IPS-18a (cell line): ENCODE measurements at regions not wholly inside any gene's neighbourhood (a gene's known extent, or its start where the extent isn't known, plus 50 kb on each side); places are given as distances from the start of the nearest gene placed in this dataset.
A peak's percentile ranks its signal among the peaks of the same experiment; 100 is the strongest.
"Not testable (repeated sequence)": the region's sequence is repeated elsewhere in the genome, so short reads cannot be mapped to it uniquely, and the experiment has no call there.

Source experiments
- H3K27ac ChIP-seq: one replicate; pipeline ENCODE4 v1.5.1; 2013; ENCODE audit warnings: low read length
- H3K27me3 ChIP-seq: one replicate; pipeline ENCODE4 v1.6.1; 2013; ENCODE audit warnings: mild to moderate bottlenecking, low read length; ENCODE audit not compliant: control insufficient read depth, insufficient read depth
- H3K36me3 ChIP-seq: one replicate; pipeline ENCODE4 v1.6.1; 2013; ENCODE audit warnings: low read depth, low read length; ENCODE audit not compliant: control insufficient read depth
- H3K4me1 ChIP-seq: one replicate; pipeline ENCODE4 v1.6.1; 2013; ENCODE audit warnings: low read depth, low read length; ENCODE audit not compliant: control insufficient read depth
- H3K4me3 ChIP-seq: one replicate; pipeline ENCODE4 v1.5.1; 2013; ENCODE audit warnings: low read length
- H3K9ac ChIP-seq: one replicate; pipeline ENCODE4 v1.6.1; 2013; ENCODE audit warnings: mild to moderate bottlenecking, low read length, moderate library complexity
- H3K9me3 ChIP-seq: one replicate; pipeline ENCODE4 v1.6.1; 2013; ENCODE audit warnings: low read depth, low read length; ENCODE audit not compliant: control insufficient read depth

DNA sequence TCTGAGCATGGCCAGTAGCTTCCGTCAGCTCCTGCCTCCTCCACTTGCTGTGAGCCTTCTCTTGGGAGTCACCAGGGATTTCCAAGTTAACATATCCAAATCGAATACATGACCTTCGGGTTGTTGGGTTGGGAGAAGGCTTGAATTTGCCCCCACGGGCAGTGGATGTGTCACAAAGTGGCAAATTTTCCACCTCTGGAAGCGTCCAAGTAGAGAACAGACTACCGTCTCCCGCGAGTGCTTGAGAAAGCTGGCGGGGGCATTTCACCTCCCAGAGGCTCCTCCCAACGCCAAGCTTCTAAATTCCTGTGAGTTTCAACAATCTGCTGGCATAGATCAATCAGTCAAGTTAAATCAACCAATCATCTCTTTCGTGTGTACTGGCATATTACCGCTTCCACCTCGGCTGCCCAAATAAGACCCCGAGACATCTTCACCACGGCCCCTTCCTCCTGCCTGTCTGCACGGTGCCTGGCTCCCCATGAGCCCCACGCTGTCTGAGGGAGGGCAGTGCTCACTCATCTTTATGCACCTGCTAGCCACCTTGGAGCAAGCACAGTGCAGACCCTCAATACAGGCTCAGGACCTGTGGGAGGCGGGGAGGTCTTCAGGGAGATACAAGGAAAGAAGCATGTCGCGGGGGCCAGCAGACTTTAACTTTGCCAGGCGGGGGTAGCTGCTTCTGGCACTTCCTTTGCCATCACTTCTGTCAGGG lies 79.1 kb downstream of the MRPL36 start:
- peaks cover 4% of the 10 kb centered on the region for H3K4me1 ChIP-seq
- no peak overlapping the region for H3K27ac ChIP-seq
- H3K9ac ChIP-seq: no peak overlapping the region
- no peak overlapping the region for H3K4me3 ChIP-seq
- H3K36me3 ChIP-seq: no peaks in the 10 kb centered on the region
- peaks cover 3% of the 10 kb centered on the region for H3K27me3 ChIP-seq
- H3K9me3 ChIP-seq: peaks cover 13% of the 10 kb centered on the region

- Histone ChIP-seq H3K4me3 (no peak overlapping the region), H3K9me3 (peaks cover 13% of the 10 kb centered on the region), H3K4me1 (no peaks in the 10 kb centered on the region), H3K9ac (no peak overlapping the region), H3K27ac (no peak overlapping the region), H3K27me3 (no peaks in the 10 kb centered on the region), H3K36me3 (no peaks in the 10 kb centered on the region)
Measured at GRCh38 chr5:1719860-1720259, 79.8 kb downstream of the MRPL36 start.

DNA sequence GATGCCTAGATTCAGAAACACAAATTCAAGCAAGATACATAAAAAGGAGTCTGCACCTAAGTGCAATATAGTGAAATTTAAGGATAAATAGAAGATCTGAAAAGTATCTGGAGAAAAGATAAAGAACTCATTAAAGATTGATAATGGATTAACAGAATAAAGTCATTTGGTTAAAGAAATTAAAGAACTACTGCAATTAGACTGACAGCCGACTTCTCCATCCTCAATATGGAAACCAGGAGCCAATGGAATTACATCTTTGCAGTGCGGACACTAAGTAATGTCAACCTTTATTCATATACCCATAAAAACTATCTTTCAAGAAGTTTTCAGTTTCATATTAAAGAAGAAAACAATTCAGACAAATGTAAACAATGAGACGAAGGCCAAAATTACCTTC lies 81.0 kb downstream of the MRPL36 start:
- H3K9ac ChIP-seq: no peak overlapping the region
- no peaks in the 10 kb centered on the region for H3K4me1 ChIP-seq
- H3K27me3 ChIP-seq: no peaks in the 10 kb centered on the region
- H3K9me3 ChIP-seq: peaks cover 13% of the 10 kb centered on the region
- no peak overlapping the region for H3K4me3 ChIP-seq
- H3K27ac ChIP-seq: no peak overlapping the region
- H3K36me3 ChIP-seq: no peaks in the 10 kb centered on the region

- not testable (repeated sequence) for H3K4me1 ChIP-seq, H3K27me3 ChIP-seq, H3K9me3 ChIP-seq, H3K27ac ChIP-seq, H3K9ac ChIP-seq, H3K36me3 ChIP-seq
- H3K4me3 ChIP-seq: peak overlapping the region; percentile 48
Measured at GRCh38 chr5:1710091-1710490, 89.5 kb downstream of the MRPL36 start.

GRCh38 chr5:1709171-1709803 lies 90.3 kb downstream of the MRPL36 start:
- H3K27ac ChIP-seq: no peak overlapping the region
- peak overlapping the region; percentile 48 for H3K4me3 ChIP-seq
- H3K36me3 ChIP-seq: no peaks in the 10 kb centered on the region
- H3K9me3 ChIP-seq: no peaks in the 10 kb centered on the region
- H3K9ac ChIP-seq: no peak overlapping the region
- H3K4me1 ChIP-seq: peaks cover 8% of the 10 kb centered on the region
- H3K27me3 ChIP-seq: peaks cover 7% of the 10 kb centered on the region

GRCh38 chr5:1708592-1709141 lies 91.0 kb downstream of the MRPL36 start:
- no peak overlapping the region for H3K27ac ChIP-seq
- no peak overlapping the region for H3K9ac ChIP-seq
- H3K4me3 ChIP-seq: no peak overlapping the region
- peaks cover 8% of the 10 kb centered on the region for H3K4me1 ChIP-seq
- H3K9me3 ChIP-seq: no peaks in the 10 kb centered on the region
- peaks cover 7% of the 10 kb centered on the region for H3K27me3 ChIP-seq
- H3K36me3 ChIP-seq: no peaks in the 10 kb centered on the region

DNA sequence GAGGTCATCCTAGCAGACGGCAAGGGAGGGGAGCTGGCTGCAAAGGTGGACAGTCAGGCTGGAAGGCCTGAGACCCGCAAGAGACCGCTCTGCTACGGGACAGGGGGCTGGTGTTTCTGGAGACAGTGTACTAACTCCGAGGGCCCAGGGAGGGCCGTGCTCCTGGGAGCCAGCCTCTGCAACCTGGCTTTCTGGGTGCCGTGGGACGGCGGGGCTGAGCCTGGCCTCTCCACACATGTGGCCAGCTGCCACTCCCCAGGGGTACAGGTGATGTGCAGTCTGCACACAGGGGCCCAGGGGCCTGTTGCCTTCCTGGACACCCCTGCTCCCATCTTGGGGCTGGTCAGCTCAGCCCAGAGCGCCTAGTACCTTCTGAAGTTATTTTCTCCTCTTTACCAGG lies 92.2 kb downstream of the MRPL36 start:
- H3K27me3 ChIP-seq: peaks cover 7% of the 10 kb centered on the region
- no peaks in the 10 kb centered on the region for H3K36me3 ChIP-seq
- H3K4me1 ChIP-seq: peaks cover 8% of the 10 kb centered on the region
- H3K9me3 ChIP-seq: no peaks in the 10 kb centered on the region
- no peak overlapping the region for H3K27ac ChIP-seq
- no peak overlapping the region for H3K4me3 ChIP-seq
- no peak overlapping the region for H3K9ac ChIP-seq

GRCh38 chr5:1706428-1706827 lies 93.2 kb downstream of the MRPL36 start:
- Histone ChIP-seq H3K9me3 (no peaks in the 10 kb centered on the region), H3K9ac (no peak overlapping the region), H3K27me3 (peaks cover 7% of the 10 kb centered on the region), H3K4me3 (no peak overlapping the region), H3K4me1 (peaks cover 8% of the 10 kb centered on the region), H3K36me3 (no peaks in the 10 kb centered on the region), H3K27ac (no peak overlapping the region)

- Histone ChIP-seq H3K4me3 (no peak overlapping the region), H3K27ac (no peak overlapping the region), H3K4me1 (peaks cover 8% of the 10 kb centered on the region), H3K27me3 (peaks cover 7% of the 10 kb centered on the region), H3K36me3 (no peaks in the 10 kb centered on the region), H3K9ac (no peak overlapping the region), H3K9me3 (no peaks in the 10 kb centered on the region)
Measured at GRCh38 chr5:1706021-1706420, 93.6 kb downstream of the MRPL36 start.

- H3K27ac ChIP-seq: no peak overlapping the region
- peaks cover 7% of the 10 kb centered on the region for H3K27me3 ChIP-seq
- no peak overlapping the region for H3K4me3 ChIP-seq
- peaks cover 8% of the 10 kb centered on the region for H3K4me1 ChIP-seq
- H3K9ac ChIP-seq: no peak overlapping the region
- H3K36me3 ChIP-seq: no peaks in the 10 kb centered on the region
- H3K9me3 ChIP-seq: no peaks in the 10 kb centered on the region
Measured at GRCh38 chr5:1704676-1705075, 95.0 kb downstream of the MRPL36 start.

DNA sequence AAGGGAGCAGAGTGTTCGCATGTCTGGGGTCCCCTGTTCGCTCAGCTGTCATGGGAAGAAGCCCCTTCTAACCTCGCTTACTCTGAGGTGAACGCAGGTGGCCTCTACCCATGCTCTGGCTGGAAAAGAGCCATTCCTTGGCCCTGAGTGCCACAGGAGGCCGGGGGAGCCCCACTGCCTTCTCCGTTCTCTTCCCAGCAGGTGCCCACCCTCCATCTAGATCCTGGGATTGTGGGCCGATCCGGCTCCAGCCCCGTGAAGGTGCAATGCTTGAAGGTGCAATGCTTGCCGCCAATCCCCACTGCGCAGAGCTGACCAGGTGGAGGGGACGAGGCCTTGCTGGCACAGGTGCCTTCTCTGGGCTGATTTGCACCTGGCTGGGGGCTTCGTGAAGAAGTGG lies 95.4 kb downstream of the MRPL36 start:
- peaks cover 5% of the 10 kb centered on the region for H3K27me3 ChIP-seq
- no peak overlapping the region for H3K4me3 ChIP-seq
- H3K36me3 ChIP-seq: no peaks in the 10 kb centered on the region
- no peak overlapping the region for H3K9ac ChIP-seq
- no peak overlapping the region for H3K27ac ChIP-seq
- peaks cover 5% of the 10 kb centered on the region for H3K4me1 ChIP-seq
- no peaks in the 10 kb centered on the region for H3K9me3 ChIP-seq
